ENCODE measurements at regions not wholly inside any gene's neighbourhood (a gene's known extent, or its start where the extent isn't known, plus 50 kb on each side); places are given as distances from the start of the nearest gene placed in this dataset.

DNA sequence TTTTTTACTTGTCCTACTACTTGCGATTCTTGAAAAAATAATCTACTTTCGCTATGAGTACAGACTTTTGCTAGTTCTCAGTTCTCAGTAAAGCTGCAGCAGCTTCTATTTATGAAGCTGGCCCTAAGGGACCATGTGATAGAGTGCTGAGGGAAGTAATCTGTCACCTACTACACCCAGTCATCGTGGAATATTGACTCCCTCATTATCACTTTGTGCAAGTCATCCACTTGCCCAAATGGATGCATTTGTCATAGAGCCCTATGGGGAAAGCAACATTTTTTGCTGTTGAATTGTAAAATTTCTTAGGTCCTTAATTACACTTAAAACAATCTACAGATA, 1919.8 kb downstream of the SUCLG1 start:
- TF ChIP-seq, protein P1, sequence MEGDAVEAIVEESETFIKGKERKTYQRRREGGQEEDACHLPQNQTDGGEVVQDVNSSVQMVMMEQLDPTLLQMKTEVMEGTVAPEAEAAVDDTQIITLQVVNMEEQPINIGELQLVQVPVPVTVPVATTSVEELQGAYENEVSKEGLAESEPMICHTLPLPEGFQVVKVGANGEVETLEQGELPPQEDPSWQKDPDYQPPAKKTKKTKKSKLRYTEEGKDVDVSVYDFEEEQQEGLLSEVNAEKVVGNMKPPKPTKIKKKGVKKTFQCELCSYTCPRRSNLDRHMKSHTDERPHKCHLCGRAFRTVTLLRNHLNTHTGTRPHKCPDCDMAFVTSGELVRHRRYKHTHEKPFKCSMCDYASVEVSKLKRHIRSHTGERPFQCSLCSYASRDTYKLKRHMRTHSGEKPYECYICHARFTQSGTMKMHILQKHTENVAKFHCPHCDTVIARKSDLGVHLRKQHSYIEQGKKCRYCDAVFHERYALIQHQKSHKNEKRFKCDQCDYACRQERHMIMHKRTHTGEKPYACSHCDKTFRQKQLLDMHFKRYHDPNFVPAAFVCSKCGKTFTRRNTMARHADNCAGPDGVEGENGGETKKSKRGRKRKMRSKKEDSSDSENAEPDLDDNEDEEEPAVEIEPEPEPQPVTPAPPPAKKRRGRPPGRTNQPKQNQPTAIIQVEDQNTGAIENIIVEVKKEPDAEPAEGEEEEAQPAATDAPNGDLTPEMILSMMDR (IDR thresholded peaks at IDR 0.05): no peak
- TF ChIP-seq POLR2A (IDR thresholded peaks at IDR 0.05): no peak

Data from body of pancreas (tissue), 4 donors.